Progenitor cell of endocrine pancreas (in vitro differentiated cells): ENCODE measurements at regions not wholly inside any gene's neighbourhood (a gene's known extent, or its start where the extent isn't known, plus 50 kb on each side); places are given as distances from the start of the nearest gene placed in this dataset.
"Not testable (repeated sequence)": the region's sequence is repeated elsewhere in the genome, so short reads cannot be mapped to it uniquely, and the experiment has no call there.

Experiments
- DNase-seq: peaks from one replicate; pipeline ENCODE4 v3.0.0; 2021; ENCODE audit warnings: low spot score; ENCODE audit not compliant: unreplicated experiment
- H3K27ac Mint-ChIP-seq: 2 replicates; pipeline ENCODE4 v1.8.0; 2021; ENCODE audit warnings: mild to moderate bottlenecking, moderate library complexity, mixed read lengths
- H3K27me3 Mint-ChIP-seq: 2 replicates; pipeline ENCODE4 v1.8.0; 2021; ENCODE audit warnings: mixed read lengths
- H3K36me3 Mint-ChIP-seq: 2 replicates; pipeline ENCODE4 v1.8.0; 2022; ENCODE audit warnings: mixed read lengths; ENCODE audit not compliant: insufficient read depth
- H3K4me1 Mint-ChIP-seq: 2 replicates; pipeline ENCODE4 v1.8.0; 2021; ENCODE audit warnings: low read depth, mixed read lengths
- H3K4me3 Mint-ChIP-seq: 2 replicates; pipeline ENCODE4 v1.8.0; 2021; ENCODE audit warnings: low read depth, mild to moderate bottlenecking, moderate library complexity, mixed read lengths
- H3K9me3 Mint-ChIP-seq: 2 replicates; pipeline ENCODE4 v1.8.0; 2021; ENCODE audit warnings: low read depth, mixed read lengths
- TF ChIP-seq, protein P1 (sequence below): fragments of 200-600 bp; sonication (generic); IDR thresholded peaks from one replicate; pipeline ENCODE4 v1.5.0; 2021; ENCODE audit warnings: antibody characterized with exemption, mild to moderate bottlenecking; ENCODE audit not compliant: unreplicated experiment

DNA sequence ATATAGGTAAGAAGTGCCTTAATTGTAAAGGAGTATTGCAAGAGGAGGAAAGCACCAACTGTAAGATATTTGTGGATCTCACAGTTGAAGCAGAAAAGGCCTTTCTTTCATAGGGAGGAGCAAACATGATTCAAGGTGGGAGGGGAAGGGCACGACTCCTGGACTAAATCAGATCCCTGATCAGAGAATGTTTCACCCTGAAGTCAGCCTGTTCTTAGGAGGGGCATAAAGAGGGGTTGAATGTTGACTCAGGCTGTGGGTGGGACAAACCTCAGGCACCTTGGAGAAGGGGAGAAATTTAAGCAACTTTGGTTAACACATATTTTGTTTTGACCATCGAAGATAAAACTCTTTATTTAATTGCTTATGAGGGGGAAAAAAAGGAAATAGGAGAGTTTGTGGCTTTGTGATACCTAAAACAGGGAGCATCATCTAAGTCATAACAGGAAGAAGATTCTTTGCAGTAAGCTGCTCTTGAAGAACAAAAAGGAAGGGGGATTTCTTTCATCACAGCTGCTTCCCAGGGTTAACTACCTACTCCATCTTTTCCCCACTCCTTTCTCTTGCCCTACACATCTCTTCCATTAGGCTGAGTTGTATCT, 158.6 kb upstream of the ZNF267 start:
- TF ChIP-seq, protein P1, sequence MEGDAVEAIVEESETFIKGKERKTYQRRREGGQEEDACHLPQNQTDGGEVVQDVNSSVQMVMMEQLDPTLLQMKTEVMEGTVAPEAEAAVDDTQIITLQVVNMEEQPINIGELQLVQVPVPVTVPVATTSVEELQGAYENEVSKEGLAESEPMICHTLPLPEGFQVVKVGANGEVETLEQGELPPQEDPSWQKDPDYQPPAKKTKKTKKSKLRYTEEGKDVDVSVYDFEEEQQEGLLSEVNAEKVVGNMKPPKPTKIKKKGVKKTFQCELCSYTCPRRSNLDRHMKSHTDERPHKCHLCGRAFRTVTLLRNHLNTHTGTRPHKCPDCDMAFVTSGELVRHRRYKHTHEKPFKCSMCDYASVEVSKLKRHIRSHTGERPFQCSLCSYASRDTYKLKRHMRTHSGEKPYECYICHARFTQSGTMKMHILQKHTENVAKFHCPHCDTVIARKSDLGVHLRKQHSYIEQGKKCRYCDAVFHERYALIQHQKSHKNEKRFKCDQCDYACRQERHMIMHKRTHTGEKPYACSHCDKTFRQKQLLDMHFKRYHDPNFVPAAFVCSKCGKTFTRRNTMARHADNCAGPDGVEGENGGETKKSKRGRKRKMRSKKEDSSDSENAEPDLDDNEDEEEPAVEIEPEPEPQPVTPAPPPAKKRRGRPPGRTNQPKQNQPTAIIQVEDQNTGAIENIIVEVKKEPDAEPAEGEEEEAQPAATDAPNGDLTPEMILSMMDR: no peak
- Mint-ChIP-seq H3K4me3 (peak overlapping the region; percentile 100), H3K27ac (peak overlapping the region; percentile 100), H3K36me3 (peaks cover 18% of the 10 kb centered on the region), H3K27me3 (no peaks in the 10 kb centered on the region), H3K4me1 (peaks cover 28% of the 10 kb centered on the region), H3K9me3 (no peaks in the 10 kb centered on the region)
- DNase-seq: no peak

DNA sequence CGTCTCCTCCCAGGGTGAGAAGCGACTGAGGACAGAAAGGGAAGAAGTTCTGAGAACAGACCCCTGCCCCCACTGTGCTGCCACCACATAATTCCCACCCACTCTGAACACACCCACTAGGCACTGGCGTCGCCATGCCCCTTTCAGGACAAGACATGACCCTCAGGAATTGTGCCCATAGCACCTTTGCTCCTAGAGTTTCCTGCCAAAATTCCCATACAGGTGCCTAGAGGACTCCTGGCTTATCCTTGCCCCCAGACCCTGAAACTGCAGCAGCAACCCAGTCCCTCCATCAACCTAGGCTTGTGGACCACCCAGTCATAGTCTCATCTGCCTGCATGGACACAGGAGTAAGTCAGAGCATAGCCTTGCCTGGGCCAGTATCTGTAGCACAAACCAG, 157.7 kb upstream of the ZNF267 start:
- TF ChIP-seq, protein P1: no peak
- Mint-ChIP-seq H3K27ac (no peak overlapping the region), H3K4me1 (peaks cover 28% of the 10 kb centered on the region), H3K9me3 (no peaks in the 10 kb centered on the region), H3K4me3 (peak overlapping the region; percentile 100), H3K27me3 (no peaks in the 10 kb centered on the region), H3K36me3 (peaks cover 17% of the 10 kb centered on the region)
- DNase-seq: no peak

DNA sequence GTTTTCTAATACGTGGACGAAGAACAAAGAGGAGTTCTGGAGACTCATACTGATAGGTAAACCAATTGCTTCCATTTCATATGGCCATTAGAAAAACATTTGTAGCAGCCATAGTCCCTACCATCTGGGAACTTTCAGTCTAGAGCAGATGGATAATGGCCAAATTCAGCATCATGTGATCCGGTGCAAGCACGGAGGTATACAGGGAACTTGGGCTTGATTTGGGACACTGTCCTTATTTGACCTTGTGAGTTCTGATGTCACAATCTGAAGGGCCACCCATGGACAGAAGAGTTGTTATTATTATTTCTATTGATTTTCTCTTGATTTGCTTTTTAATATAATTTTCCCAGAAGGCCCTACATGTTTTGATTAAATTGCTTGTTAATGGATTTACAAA, 154.6 kb upstream of the ZNF267 start:
- no peaks in the 10 kb centered on the region for H3K27me3 Mint-ChIP-seq
- H3K4me3 Mint-ChIP-seq: no peak overlapping the region
- H3K4me1 Mint-ChIP-seq: peaks cover 18% of the 10 kb centered on the region
- TF ChIP-seq, protein P1: no peak
- peaks cover 38% of the 10 kb centered on the region for H3K36me3 Mint-ChIP-seq
- no peak overlapping the region for H3K27ac Mint-ChIP-seq
- no peak for DNase-seq
- H3K9me3 Mint-ChIP-seq: no peaks in the 10 kb centered on the region

DNA sequence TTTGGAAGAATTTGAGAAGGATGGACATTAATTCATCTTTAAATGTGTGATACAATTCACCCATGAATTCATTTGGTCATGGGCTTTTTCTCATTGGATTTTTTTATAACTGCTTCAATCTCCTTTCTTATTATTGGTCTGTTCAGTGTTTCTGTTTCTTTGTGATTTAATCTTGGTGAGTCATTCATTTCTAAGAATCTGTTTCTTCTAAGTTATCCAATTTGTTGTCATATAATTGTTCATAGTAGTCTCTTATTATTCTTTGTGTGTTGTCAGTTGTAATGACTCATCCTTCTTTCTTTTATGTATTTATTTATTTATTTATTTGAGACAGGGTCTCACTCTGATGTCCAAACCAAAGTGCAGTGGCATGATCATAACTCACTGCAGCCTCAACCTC, 146.1 kb upstream of the ZNF267 start:
- H3K4me1 Mint-ChIP-seq: no peaks in the 10 kb centered on the region
- H3K4me3 Mint-ChIP-seq: no peak overlapping the region
- peaks cover 75% of the 10 kb centered on the region for H3K36me3 Mint-ChIP-seq
- TF ChIP-seq, protein P1: no peak
- H3K9me3 Mint-ChIP-seq: peaks cover 34% of the 10 kb centered on the region
- H3K27me3 Mint-ChIP-seq: no peaks in the 10 kb centered on the region
- H3K27ac Mint-ChIP-seq: no peak overlapping the region
- DNase-seq: no peak

DNA sequence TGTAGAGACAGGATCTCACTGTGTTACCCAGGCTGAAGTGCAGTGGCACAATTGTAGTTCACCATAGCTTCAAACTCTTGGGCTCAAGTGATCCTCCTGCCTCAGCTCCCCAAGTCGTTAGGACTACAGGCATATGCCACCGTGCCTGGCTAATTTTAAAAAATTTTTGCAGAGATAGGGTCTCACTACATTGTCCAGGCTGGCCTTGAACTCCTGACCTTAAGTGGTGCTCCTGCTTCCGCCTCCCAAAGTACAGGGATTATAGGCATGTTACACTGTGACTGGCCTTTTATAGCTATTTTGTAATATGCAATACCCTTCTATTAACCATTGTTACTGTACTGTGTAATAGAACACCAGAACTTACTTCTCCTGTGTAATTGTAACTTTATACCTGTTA, 139.3 kb upstream of the ZNF267 start:
- TF ChIP-seq, protein P1: no peak
- peaks cover 84% of the 10 kb centered on the region for H3K36me3 Mint-ChIP-seq
- H3K4me3 Mint-ChIP-seq: no peak overlapping the region
- H3K27ac Mint-ChIP-seq: no peak overlapping the region
- DNase-seq: no peak
- no peaks in the 10 kb centered on the region for H3K27me3 Mint-ChIP-seq
- H3K4me1 Mint-ChIP-seq: no peaks in the 10 kb centered on the region
- H3K9me3 Mint-ChIP-seq: peaks cover 48% of the 10 kb centered on the region

DNA sequence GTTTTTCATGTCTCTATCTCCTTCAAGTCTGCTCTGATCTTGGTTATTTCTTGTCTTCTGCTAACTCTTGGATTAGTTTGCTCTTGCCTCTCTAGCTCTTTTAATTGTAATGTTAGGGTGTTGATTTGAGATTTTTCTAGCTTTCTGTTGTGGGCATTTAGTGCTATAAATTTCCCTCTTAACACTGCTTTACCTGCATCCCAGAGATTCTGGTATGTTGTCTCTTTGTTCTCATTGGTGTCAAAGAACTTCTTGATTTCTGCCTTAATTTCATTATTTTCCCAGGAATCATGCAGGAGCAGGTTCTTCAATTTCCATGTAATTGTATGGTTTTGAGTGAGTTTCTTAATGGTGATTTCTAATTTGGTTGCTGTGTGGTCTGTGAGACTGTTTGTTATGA, 128.5 kb upstream of the ZNF267 start:
- Mint-ChIP-seq H3K27ac (peak overlapping the region; percentile 17), H3K9me3 (peaks cover 76% of the 10 kb centered on the region), H3K36me3 (peaks cover 94% of the 10 kb centered on the region)
- not testable (repeated sequence) for H3K4me1 Mint-ChIP-seq, H3K27me3 Mint-ChIP-seq, DNase-seq, H3K4me3 Mint-ChIP-seq
